H1 (cell line): ENCODE measurements at regions not wholly inside any gene's neighbourhood (a gene's known extent, or its start where the extent isn't known, plus 50 kb on each side); places are given as distances from the start of the nearest gene placed in this dataset.

Experiments
- ATF3 ChIP-seq: IDR thresholded peaks from 2 replicates; pipeline ENCODE4 v1.6.1; 2011; ENCODE audit warnings: low read depth, mild to moderate bottlenecking, low read length; ENCODE audit not compliant: insufficient read depth
- BCL11A ChIP-seq, 2 experiments: IDR thresholded peaks; one replicate each; pipeline ENCODE4 v1.6.1; 2011; ENCODE audit warnings: low read depth in 2 of 2, low read length in 2 of 2, mild to moderate bottlenecking in 2 of 2
- CHD7 ChIP-seq: fragments of 300-600 bp; sonication (generic); IDR thresholded peaks from 2 replicates; pipeline ENCODE4 v1.7.1; 2012; ENCODE audit warnings: low read length, moderate library complexity, mild to moderate bottlenecking, inconsistent platforms; ENCODE audit not compliant: insufficient replicate concordance
- CTCF ChIP-seq, 3 experiments: IDR thresholded peaks; 1 replicate in 2 of 3; 2 replicates in 1 of 3; pipeline versions ENCODE4 v1.5.1 to v1.6.1; 2011; ENCODE audit warnings: low read length in 3 of 3, mild to moderate bottlenecking in 3 of 3, inconsistent platforms in 2 of 3, low read depth in 1 of 3, moderate library complexity in 1 of 3; ENCODE audit not compliant: insufficient read depth in 1 of 3; ENCODE audit errors: control extremely low read depth in 1 of 3
- EGR1 ChIP-seq: IDR thresholded peaks from 2 replicates; pipeline ENCODE4 v1.6.1; 2011; ENCODE audit warnings: low read depth, low read length, borderline replicate concordance
- RAD21 ChIP-seq, 2 experiments: IDR thresholded peaks in 1 of 2; conservative IDR thresholded peaks in 1 of 2; 2 replicates each; pipeline ENCODE4 v1.6.1; 2011; ENCODE audit warnings: low read depth in 2 of 2, low read length in 2 of 2, improper control_type of control experiment in 1 of 2, inconsistent platforms in 1 of 2, mild to moderate bottlenecking in 1 of 2, moderate library complexity in 1 of 2
- RXRA ChIP-seq: IDR thresholded peaks from 2 replicates; pipeline ENCODE4 v1.6.1; 2011; ENCODE audit warnings: low read depth, mild to moderate bottlenecking, low read length, moderate library complexity; ENCODE audit not compliant: insufficient read depth
- SAP30 ChIP-seq: fragments of 300-600 bp; sonication (generic); IDR thresholded peaks from 2 replicates; pipeline ENCODE4 v1.7.1; 2012; ENCODE audit warnings: low read length, moderate library complexity, mild to moderate bottlenecking, inconsistent platforms; ENCODE audit not compliant: insufficient read depth, insufficient replicate concordance

GRCh38 chr12:66999141-66999540 lies 270.0 kb upstream of the CAND1 start (continued):
- TF ChIP-seq CHD7 (no peak), RAD21 (IDR thresholded peaks at IDR 0.05 in 1 of 2, conservative IDR thresholded peaks at IDR 0.05 in 1 of 2; ENCODE audit: low read depth in 2 of 2, low read length in 2 of 2) (no peak), ATF3 (no peak), CTCF (IDR thresholded peaks at IDR 0.05; ENCODE audit: control extremely low read depth in 1 of 3, insufficient read depth in 1 of 3, low read depth in 1 of 3, low read length in 3 of 3) (no peak), BCL11A (IDR thresholded peaks at IDR 0.05; ENCODE audit: low read depth in 2 of 2, low read length in 2 of 2) (no peak), RXRA (no peak), EGR1 (no peak), SAP30 (no peak)
